ENCODE measurements at regions not wholly inside any gene's neighbourhood (a gene's known extent, or its start where the extent isn't known, plus 50 kb on each side); places are given as distances from the start of the nearest gene placed in this dataset.

DNA sequence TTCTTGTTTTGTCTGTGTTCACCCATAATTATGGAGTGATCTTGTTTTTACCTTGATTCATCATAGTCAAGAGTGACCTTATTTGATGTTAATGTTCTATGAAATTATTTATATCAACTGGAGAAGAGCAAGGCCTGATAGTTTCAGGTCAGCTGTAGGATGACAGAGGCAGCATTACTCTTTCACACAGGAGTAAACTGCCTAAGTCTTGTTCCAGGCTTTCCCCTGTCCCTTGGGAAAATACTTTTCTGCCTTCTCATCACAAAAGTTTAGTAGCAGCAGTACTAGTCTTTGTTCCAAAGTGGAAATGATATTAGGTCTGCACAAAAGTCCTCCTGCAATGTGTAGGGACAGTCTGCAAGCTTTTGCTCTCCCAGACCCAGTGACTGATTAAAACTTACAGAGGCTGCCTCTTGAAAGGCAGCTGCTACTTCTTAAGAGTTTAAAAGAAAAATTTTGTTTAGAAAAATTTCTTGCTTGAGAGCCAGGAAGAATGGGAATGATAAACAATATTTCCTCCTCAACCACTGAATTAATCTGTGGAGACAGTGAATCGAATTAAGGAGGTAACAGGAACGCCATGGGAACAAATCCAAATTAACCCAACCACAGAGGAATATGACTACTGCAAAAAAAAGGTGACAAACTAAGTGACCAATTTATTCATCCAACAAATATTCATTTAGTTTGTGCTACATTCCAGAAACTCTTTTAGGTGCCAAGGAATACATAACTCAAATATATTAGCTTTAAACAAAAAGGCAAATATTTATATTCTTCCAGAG is 991.4 kb upstream of the PABPC4L start:
- H3K27ac ChIP-seq = no peak overlapping the region
- WGBS, 2 donors (ENCODE audit: low coverage in 1 of 2) = 18 to 25% methylated on average over 2 of the region's 2 CpGs
- ATAC-seq = no peak
- no peaks in the 10 kb centered on the region for H3K36me3 ChIP-seq
- no peak overlapping the region for H3K4me3 ChIP-seq
- no peaks in the 10 kb centered on the region for H3K27me3 ChIP-seq
- no peaks in the 10 kb centered on the region for H3K4me1 ChIP-seq
- no peaks in the 10 kb centered on the region for H3K9me3 ChIP-seq
- TF ChIP-seq EP300 (IDR thresholded peaks at IDR 0.05) (no peak), POLR2AphosphoS5 (IDR thresholded peaks at IDR 0.05) (no peak)

DNA sequence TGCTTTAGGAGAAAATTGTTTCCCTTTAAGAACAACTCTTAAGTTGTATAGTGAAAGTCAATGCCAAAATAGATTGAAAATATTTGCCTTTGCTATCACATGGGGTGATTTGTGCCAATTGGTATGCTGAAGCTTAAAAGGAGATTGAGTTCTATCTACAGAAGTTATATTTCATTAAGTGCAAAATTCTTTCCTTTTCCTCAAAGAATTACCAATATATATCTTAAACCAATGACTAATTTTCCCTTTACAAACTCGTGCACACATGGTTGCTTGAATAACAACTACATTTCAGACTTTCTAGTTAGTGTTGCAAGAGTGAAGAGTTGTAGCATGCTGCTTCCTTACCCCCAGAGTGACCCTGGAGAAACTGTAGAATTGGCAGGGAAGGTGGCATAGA is 990.0 kb upstream of the PABPC4L start:
- H3K36me3 ChIP-seq = no peaks in the 10 kb centered on the region
- H3K4me1 ChIP-seq = no peaks in the 10 kb centered on the region
- TF ChIP-seq, protein P1, sequence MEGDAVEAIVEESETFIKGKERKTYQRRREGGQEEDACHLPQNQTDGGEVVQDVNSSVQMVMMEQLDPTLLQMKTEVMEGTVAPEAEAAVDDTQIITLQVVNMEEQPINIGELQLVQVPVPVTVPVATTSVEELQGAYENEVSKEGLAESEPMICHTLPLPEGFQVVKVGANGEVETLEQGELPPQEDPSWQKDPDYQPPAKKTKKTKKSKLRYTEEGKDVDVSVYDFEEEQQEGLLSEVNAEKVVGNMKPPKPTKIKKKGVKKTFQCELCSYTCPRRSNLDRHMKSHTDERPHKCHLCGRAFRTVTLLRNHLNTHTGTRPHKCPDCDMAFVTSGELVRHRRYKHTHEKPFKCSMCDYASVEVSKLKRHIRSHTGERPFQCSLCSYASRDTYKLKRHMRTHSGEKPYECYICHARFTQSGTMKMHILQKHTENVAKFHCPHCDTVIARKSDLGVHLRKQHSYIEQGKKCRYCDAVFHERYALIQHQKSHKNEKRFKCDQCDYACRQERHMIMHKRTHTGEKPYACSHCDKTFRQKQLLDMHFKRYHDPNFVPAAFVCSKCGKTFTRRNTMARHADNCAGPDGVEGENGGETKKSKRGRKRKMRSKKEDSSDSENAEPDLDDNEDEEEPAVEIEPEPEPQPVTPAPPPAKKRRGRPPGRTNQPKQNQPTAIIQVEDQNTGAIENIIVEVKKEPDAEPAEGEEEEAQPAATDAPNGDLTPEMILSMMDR (IDR thresholded peaks at IDR 0.05) = no peak
- TF ChIP-seq EP300 (IDR thresholded peaks at IDR 0.05) (no peak), POLR2A (IDR thresholded peaks at IDR 0.05) (no peak), POLR2AphosphoS5 (IDR thresholded peaks at IDR 0.05) (no peak)
- H3K27me3 ChIP-seq = no peaks in the 10 kb centered on the region
- ATAC-seq = no peak
- no peak overlapping the region for H3K4me3 ChIP-seq
- H3K9me3 ChIP-seq = no peaks in the 10 kb centered on the region
- WGBS, 2 donors (ENCODE audit: low coverage in 1 of 2) = 56 to 100% methylated on average over 1 of the region's 1 CpG
- no peak overlapping the region for H3K27ac ChIP-seq

DNA sequence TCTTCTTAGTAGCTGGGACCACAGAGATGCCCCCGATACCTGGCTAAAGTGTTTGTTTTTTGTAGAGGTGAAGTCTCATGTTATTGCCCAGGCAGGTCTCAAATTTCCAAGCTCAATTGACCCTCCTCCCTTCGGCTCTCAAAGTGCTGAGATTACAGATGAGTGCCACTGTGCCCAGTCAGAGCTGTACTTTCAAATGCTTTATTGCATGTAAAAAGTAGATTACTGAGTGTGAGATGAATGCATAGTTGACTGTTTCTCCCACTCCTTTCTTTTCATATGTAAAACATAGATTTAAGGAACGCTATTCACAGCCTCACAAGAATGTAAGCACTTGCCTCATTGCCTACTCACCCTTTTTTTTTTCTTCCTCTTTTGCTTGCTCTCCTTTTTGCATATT is 984.4 kb upstream of the PABPC4L start:
- Histone ChIP-seq H3K4me1 (no peaks in the 10 kb centered on the region), H3K9me3 (no peaks in the 10 kb centered on the region), H3K4me3 (no peak overlapping the region), H3K27me3 (no peaks in the 10 kb centered on the region), H3K36me3 (no peaks in the 10 kb centered on the region), H3K27ac (no peak overlapping the region)
- ATAC-seq = no peak
- TF ChIP-seq EP300 (IDR thresholded peaks at IDR 0.05) = no peak
- no peak for TF ChIP-seq POLR2AphosphoS5 (IDR thresholded peaks at IDR 0.05)
- no peak for TF ChIP-seq POLR2A (IDR thresholded peaks at IDR 0.05)
- TF ChIP-seq, protein P1 (IDR thresholded peaks at IDR 0.05) = no peak
- WGBS, 2 donors (ENCODE audit: low coverage in 1 of 2) = 36 to 48% methylated on average over 2 to 3 of the region's 3 CpGs

DNA sequence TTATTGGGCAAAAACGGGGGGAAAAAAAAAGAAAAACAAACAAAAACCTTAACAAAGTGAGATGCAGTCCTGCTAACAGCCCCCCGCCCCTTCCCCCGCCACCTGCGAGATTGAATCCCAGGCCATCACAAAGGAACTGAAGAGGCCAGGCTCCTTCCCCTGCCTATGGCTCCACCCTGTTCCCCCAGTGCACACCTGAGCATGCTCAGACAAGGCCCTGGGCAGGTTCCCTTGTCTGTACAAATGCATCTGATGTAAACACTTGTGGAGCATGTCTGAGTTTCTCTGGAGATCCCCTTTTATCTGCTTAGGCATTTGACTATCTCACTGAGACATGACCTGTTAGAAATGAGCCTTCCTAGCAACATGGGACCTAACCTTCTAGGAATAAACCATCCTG is 983.7 kb upstream of the PABPC4L start:
- ATAC-seq = no peak
- Histone ChIP-seq H3K4me1 (no peaks in the 10 kb centered on the region), H3K4me3 (no peak overlapping the region), H3K36me3 (no peaks in the 10 kb centered on the region), H3K9me3 (no peaks in the 10 kb centered on the region), H3K27ac (no peak overlapping the region), H3K27me3 (no peaks in the 10 kb centered on the region)
- 51 to 67% methylated on average over 2 to 3 of the region's 4 CpGs for WGBS, 2 donors (ENCODE audit: low coverage in 1 of 2)
- no peak for TF ChIP-seq POLR2AphosphoS5 (IDR thresholded peaks at IDR 0.05)
- TF ChIP-seq, protein P1 (IDR thresholded peaks at IDR 0.05) = no peak
- TF ChIP-seq EP300 (IDR thresholded peaks at IDR 0.05) = no peak
- TF ChIP-seq POLR2A (IDR thresholded peaks at IDR 0.05) = no peak

DNA sequence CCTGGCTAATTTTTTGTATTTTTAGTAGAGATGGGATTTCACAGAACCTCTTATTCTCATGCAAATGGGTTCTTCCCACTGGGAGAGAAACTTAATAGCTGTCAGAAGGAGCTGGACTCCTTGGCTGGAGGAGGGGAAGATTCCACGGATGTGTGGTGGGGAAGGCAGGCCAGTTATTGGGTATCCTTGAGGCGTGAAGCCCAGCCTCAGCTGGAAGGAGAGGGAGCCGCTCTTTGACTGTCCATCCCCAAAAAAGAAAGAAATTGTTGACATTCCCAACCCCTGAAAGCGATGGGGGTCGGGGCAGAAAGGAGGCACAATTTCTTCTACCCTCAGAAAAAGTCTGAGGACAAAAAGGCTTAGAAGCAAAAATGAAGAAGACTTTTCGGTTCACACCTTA is 983.1 kb upstream of the PABPC4L start:
- no peak for ATAC-seq
- WGBS, 2 donors (ENCODE audit: low coverage in 1 of 2) = 83 to 100% methylated on average over 1 to 5 of the region's 6 CpGs
- Histone ChIP-seq H3K27ac (no peak overlapping the region), H3K27me3 (no peaks in the 10 kb centered on the region), H3K4me3 (no peak overlapping the region), H3K9me3 (no peaks in the 10 kb centered on the region), H3K36me3 (no peaks in the 10 kb centered on the region), H3K4me1 (no peaks in the 10 kb centered on the region)
- TF ChIP-seq EP300 (IDR thresholded peaks at IDR 0.05) = no peak
- TF ChIP-seq POLR2AphosphoS5 (IDR thresholded peaks at IDR 0.05) = no peak

DNA sequence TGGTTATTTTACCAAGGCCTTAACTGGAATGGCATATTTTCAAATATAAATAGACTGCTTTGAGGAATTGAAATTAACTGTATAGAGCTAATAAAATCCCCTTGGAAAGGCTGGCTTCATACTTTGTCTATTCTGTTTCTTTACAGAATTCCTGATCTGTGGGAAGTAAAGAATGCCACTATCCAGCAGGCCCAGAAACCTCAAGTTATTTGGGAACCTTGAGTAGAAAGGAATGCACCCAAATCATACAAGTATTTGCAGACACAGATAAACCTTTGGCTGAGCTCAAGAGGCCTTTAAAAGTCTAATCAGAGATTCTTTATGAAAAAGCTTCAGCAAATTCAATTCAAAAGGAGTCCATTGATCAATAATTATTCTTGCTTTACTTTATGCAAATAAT is 975.7 kb upstream of the PABPC4L start:
- no peaks in the 10 kb centered on the region for H3K4me1 ChIP-seq
- H3K27ac ChIP-seq = no peak overlapping the region
- H3K27me3 ChIP-seq = no peaks in the 10 kb centered on the region
- no peaks in the 10 kb centered on the region for H3K36me3 ChIP-seq
- TF ChIP-seq POLR2A (IDR thresholded peaks at IDR 0.05) = no peak
- TF ChIP-seq EP300 (IDR thresholded peaks at IDR 0.05) = no peak
- TF ChIP-seq POLR2AphosphoS5 (IDR thresholded peaks at IDR 0.05) = no peak
- TF ChIP-seq, protein P1 (IDR thresholded peaks at IDR 0.05) = no peak
- H3K9me3 ChIP-seq = no peaks in the 10 kb centered on the region
- no peak overlapping the region for H3K4me3 ChIP-seq
- no peak for ATAC-seq

All from gastroesophageal sphincter (tissue), 4 donors.